ENCODE measurements at regions not wholly inside any gene's neighbourhood (a gene's known extent, or its start where the extent isn't known, plus 50 kb on each side); places are given as distances from the start of the nearest gene placed in this dataset.

- no peak for DNase-seq
These were observed 86.2 kb upstream of the LINC01488 start for GRCh38 chr11:69395287-69395686.

GRCh38 chr11:69396051-69396947 is 85.2 kb upstream of the LINC01488 start:
- DNase-seq, result no peak

GRCh38 chr11:69396948-69397307 is 84.5 kb upstream of the LINC01488 start:
- no peak for DNase-seq

DNA sequence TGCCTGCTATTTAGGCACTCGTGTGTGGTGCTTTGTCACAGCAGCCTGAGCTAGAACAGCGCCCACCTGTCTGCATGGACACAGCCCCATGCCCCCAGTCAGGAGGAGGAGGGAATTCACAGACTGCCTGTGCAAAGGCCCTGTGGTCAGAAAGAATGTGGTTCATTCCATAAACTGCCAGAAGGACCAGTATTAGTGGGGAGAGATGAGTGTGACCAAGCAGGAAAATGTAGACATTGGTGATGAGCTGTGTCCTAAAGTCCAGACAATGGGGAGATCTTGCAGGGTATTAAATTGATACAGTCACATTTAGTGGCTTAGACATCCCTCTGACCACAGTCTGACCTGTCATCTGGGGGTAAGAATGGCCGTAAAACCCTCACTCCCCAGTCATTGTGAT is 83.7 kb upstream of the LINC01488 start:
- DNase-seq, result no peak

- DNase-seq, result no peak
These were observed 82.7 kb upstream of the LINC01488 start for GRCh38 chr11:69398529-69399492.

DNA sequence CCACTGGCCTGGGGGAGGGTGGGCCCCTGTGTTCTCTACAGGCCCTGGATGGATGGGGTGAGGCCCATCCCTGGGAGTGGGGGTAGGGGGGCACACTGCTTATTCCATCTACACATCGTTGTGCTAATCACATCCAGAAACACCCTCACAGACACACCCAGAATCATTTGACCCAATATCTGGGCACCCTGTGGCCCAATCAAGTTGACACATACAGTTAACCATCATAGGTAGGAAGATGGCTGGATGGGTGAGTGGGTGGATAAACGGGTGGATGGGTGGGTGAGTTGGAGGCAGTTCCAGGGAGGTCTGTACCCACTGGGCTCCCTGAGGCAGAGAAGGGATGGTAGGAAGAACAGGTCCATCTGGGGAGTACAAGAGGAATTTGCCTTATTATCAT is 81.3 kb upstream of the LINC01488 start:
- no peak for DNase-seq

- no peak for DNase-seq
These were observed 80.5 kb upstream of the LINC01488 start for GRCh38 chr11:69400771-69401590.

DNA sequence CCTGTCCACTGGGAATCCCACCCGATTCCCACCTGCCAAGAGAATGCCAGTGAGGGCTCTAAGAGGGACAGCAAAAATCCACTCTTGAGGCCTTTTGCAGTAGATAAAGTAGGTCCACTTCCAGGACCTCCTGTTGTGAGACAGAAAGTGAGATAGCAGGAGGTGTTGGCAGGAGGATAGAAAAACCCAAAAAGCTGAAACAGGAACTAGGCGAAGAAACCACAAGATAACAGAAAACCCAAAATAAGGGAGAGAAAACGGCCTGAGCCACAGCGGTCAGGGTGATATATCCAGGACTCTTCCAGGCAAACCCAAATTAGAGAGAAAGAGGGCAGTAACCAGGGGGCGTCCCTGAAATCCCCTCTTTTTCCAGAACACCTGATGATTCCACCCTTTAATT is 79.7 kb upstream of the LINC01488 start:
- DNase-seq, result no peak

DNA sequence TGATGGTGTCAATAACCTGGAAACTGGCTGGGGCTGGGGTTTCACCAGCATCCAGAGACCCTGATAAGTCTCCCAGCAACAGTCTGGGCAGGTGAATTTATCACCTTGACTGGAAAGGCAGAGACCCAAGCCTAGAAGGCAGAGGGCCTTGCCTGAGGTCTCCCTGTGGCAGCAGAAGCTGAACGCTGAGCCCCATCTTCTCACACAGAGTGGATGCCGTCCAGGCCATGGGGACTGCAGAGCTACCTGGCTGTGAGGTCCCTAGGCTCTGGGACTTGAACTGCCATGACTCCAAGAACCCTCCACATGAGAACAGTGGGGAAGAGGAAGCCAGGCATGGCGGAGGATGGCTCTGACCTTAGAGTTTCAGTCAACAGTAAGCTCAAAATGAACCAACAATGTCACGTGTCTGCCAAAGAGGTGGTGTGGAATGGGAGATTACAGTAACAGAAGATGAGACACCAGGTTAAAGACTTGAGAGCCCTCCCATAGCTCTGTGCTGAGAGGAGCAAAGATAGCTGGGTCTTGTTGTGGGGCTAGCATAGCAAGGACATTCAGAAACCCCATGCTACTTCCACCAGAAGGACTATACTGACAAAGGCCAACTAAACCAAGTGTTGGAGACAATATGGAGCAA is 79.1 kb upstream of the LINC01488 start:
- DNase-seq, result no peak

DNA sequence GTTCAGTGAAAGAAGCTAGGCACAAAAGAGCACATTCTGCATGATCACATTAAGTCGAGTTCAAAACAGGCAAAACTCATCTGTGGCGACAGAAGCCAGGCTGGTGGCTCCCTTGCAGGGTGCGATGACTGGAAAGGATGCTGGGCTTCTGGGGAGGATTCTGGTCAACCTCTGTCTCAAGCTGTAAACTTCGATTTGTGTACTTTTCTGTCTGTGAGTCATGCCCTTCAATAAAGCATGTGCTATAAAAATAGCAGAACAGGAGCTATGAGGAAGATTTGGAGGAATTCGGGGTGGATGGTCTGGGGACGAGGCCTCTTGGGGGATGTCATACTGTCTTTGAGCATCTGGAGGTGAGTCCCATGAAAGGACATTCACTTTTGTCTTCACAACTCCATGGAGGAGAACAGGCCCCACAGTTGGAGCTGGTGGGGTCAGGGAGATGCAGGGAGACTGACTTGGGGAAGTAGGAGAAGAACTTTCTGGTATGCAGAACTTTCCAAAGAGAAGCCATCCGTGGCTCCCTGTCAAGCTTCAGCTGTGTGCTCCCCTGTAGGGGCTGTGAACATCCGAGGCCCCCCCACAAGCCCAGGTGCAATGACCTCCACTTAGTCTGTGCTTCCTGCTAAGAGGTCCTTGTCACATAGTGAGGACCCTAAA is 77.8 kb upstream of the LINC01488 start:
- DNase-seq, result no peak

- DNase-seq, result no peak
These were observed 75.4 kb upstream of the LINC01488 start for GRCh38 chr11:69406060-69406459.

DNA sequence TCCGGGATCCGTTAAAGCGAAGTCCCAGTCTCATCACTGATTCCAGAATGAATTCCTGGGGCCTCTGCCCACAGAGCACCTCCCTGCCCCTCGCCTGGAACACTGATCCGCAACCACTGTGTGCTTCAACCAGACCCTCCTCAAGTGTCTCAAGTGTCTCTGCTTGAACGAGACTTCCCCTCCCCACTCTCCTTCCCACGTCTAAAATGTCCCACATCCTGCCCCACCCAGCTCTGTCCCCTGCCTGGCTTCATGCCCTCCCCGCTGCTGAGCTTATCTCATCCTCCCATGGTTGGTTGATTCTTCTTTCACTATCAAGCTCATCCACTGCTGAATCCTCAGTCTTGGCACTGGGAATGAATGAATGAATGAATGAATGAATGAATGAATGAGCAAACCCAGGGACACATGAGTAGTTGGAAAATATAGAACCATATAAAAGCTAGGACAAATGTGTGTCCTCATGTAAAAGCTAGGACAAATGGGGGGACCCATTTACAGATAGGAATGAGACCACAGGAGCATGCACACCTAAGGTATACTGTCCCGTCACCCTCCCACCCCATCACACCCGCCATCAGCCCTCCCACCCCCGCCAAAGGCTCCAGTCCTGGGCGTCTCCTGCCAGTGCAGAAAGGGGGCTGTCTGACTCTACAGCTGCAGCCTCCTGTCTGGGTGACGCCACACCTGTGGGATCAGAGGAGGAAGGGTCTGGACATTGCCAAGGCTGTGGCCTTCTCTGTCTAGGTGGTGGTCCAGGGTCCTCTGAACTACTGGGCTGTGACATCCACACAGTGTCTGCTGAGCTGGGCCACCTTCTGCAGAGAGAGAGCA is 71.4 kb upstream of the LINC01488 start:
- DNase-seq, result peak; percentile 11

- no peak for DNase-seq
These were observed 70.1 kb upstream of the LINC01488 start for GRCh38 chr11:69411257-69411924.

GRCh38 chr11:69413015-69413801 is 68.3 kb upstream of the LINC01488 start:
- no peak for DNase-seq

GRCh38 chr11:69413993-69414392 is 67.5 kb upstream of the LINC01488 start:
- DNase-seq, result no peak

GRCh38 chr11:69414773-69415187 is 66.7 kb upstream of the LINC01488 start:
- no peak for DNase-seq

- no peak for DNase-seq
These were observed 65.9 kb upstream of the LINC01488 start for GRCh38 chr11:69415411-69416142.

DNA sequence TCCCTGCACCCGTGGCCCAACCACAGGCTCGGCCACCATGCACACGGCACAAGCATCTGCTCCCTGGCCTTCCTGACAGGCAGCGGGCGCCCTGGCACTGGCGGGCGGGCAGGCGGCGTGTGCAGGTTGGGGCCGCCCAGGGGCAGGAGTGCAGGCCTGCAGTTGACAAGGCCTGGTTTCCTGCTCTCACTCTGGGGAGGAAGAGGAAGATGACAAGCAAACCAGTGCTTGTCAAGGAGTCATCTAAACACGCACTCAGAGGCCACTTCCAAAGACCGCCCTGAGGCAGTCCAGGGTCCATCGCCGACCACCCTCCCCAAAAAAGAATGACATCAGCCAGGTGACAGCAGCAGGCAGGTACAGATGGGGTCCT is 65.3 kb upstream of the LINC01488 start:
- DNase-seq, result no peak
